GM18858 (cell line): ENCODE measurements at regions not wholly inside any gene's neighbourhood (a gene's known extent, or its start where the extent isn't known, plus 50 kb on each side); places are given as distances from the start of the nearest gene placed in this dataset.

Experiments used
- ATAC-seq: cut with Tn5 transposase; IDR thresholded peaks from one replicate; pipeline ENCODE4 v1.9.1; 2021; ENCODE audit not compliant: unreplicated experiment

GRCh38 chr7:84256571-84256971, 62.0 kb upstream of the SEMA3A start:
- no peak for ATAC-seq

- no peak for ATAC-seq
Observed at GRCh38 chr7:84251277-84251781, 56.7 kb upstream of the SEMA3A start.

GRCh38 chr7:84250452-84250851, 55.9 kb upstream of the SEMA3A start:
- ATAC-seq = no peak

GRCh38 chr7:84249656-84250055, 55.1 kb upstream of the SEMA3A start:
- no peak for ATAC-seq

GRCh38 chr7:84248843-84249242, 54.3 kb upstream of the SEMA3A start:
- no peak for ATAC-seq

- peak; percentile 94 for ATAC-seq
Observed at GRCh38 chr7:84248267-84248666, 53.7 kb upstream of the SEMA3A start.

- ATAC-seq = peak; percentile 46
Observed at GRCh38 chr7:84247591-84247990, 53.0 kb upstream of the SEMA3A start.

- no peak for ATAC-seq
Observed at GRCh38 chr7:84245835-84246234, 51.2 kb upstream of the SEMA3A start.
